ENCODE measurements at regions not wholly inside any gene's neighbourhood (a gene's known extent, or its start where the extent isn't known, plus 50 kb on each side); places are given as distances from the start of the nearest gene placed in this dataset.
"Not testable (repeated sequence)": the region's sequence is repeated elsewhere in the genome, so short reads cannot be mapped to it uniquely, and the experiment has no call there.

GRCh38 chr14:53395267-53395666 is 242.1 kb upstream of the DDHD1 start:
- not testable (repeated sequence) for DNase-seq (ENCODE audit: low spot score)

GRCh38 chr14:53391631-53392285 is 238.6 kb upstream of the DDHD1 start:
- DNase-seq (ENCODE audit: low spot score), result no peak

GRCh38 chr14:53391156-53391555 is 238.0 kb upstream of the DDHD1 start:
- DNase-seq (ENCODE audit: low spot score), result no peak

GRCh38 chr14:53390008-53390407 is 236.9 kb upstream of the DDHD1 start:
- DNase-seq (ENCODE audit: low spot score), result no peak

GRCh38 chr14:53389202-53389601 is 236.1 kb upstream of the DDHD1 start:
- no peak for DNase-seq (ENCODE audit: low spot score)

- DNase-seq (ENCODE audit: low spot score), result no peak
These were observed 233.2 kb upstream of the DDHD1 start for GRCh38 chr14:53386362-53386761.

- no peak for DNase-seq (ENCODE audit: low spot score)
These were observed 231.4 kb upstream of the DDHD1 start for GRCh38 chr14:53384536-53384935.

GRCh38 chr14:53384073-53384472 is 230.9 kb upstream of the DDHD1 start:
- DNase-seq (ENCODE audit: low spot score), result no peak

GRCh38 chr14:53381895-53382294 is 228.8 kb upstream of the DDHD1 start:
- DNase-seq (ENCODE audit: low spot score), result no peak

- DNase-seq (ENCODE audit: low spot score), result no peak
These were observed 227.7 kb upstream of the DDHD1 start for GRCh38 chr14:53380867-53381225.

- no peak for DNase-seq (ENCODE audit: low spot score)
These were observed 227.1 kb upstream of the DDHD1 start for GRCh38 chr14:53380052-53380866.

- DNase-seq (ENCODE audit: low spot score), result no peak
These were observed 225.0 kb upstream of the DDHD1 start for GRCh38 chr14:53378142-53378541.

- DNase-seq (ENCODE audit: low spot score), result no peak
These were observed 222.9 kb upstream of the DDHD1 start for GRCh38 chr14:53376064-53376463.

- no peak for DNase-seq (ENCODE audit: low spot score)
These were observed 222.5 kb upstream of the DDHD1 start for GRCh38 chr14:53375599-53375998.

GRCh38 chr14:53368711-53369201 is 215.6 kb upstream of the DDHD1 start:
- DNase-seq (ENCODE audit: low spot score), result no peak

- DNase-seq (ENCODE audit: low spot score), result no peak
These were observed 214.9 kb upstream of the DDHD1 start for GRCh38 chr14:53368066-53368465.

GRCh38 chr14:53367644-53368026 is 214.5 kb upstream of the DDHD1 start:
- DNase-seq (ENCODE audit: low spot score), result no peak

GRCh38 chr14:53365486-53366130 is 212.5 kb upstream of the DDHD1 start:
- DNase-seq (ENCODE audit: low spot score), result no peak

GRCh38 chr14:53362916-53363315 is 209.8 kb upstream of the DDHD1 start:
- not testable (repeated sequence) for DNase-seq (ENCODE audit: low spot score)

- DNase-seq (ENCODE audit: low spot score), result no peak
These were observed 207.7 kb upstream of the DDHD1 start for GRCh38 chr14:53360829-53361228.

- DNase-seq (ENCODE audit: low spot score), result no peak
These were observed 205.0 kb upstream of the DDHD1 start for GRCh38 chr14:53358166-53358565.

GRCh38 chr14:53356361-53357150 is 203.4 kb upstream of the DDHD1 start:
- DNase-seq (ENCODE audit: low spot score), result no peak
